Stomach (tissue), 4 donors: ENCODE measurements at regions not wholly inside any gene's neighbourhood (a gene's known extent, or its start where the extent isn't known, plus 50 kb on each side); places are given as distances from the start of the nearest gene placed in this dataset.

Experiments
- EP300 ChIP-seq: sonication (generic); formaldehyde crosslinking; IDR thresholded peaks from one replicate; pipeline ENCODE4 v1.6.1; 2017; ENCODE audit warnings: antibody characterized with exemption
- POLR2A ChIP-seq, 4 donors: fragments of 450-650 bp; IDR thresholded peaks; one replicate each; pipeline ENCODE4 v1.6.1; 2016; ENCODE audit warnings: antibody characterized with exemption in 4 of 4, control low read depth in 2 of 4, mild to moderate bottlenecking in 1 of 4, moderate library complexity in 1 of 4
- POLR2AphosphoS5 ChIP-seq, 3 donors: sonication (generic); formaldehyde crosslinking; IDR thresholded peaks; one replicate each; pipeline ENCODE4 v1.6.1; 2016; ENCODE audit warnings: antibody characterized with exemption in 3 of 3
- TF ChIP-seq, protein P1 (sequence below), 7 experiments: fragments of 450-650 bp in 4 of 7; fragments of 200-600 bp in 3 of 7; sonication (generic) in 3 of 7; IDR thresholded peaks; one replicate each; pipeline ENCODE4 v1.5.1; 2016 to 2019; ENCODE audit warnings: antibody characterized with exemption in 7 of 7, control low read depth in 2 of 7, mild to moderate bottlenecking in 1 of 7

- TF ChIP-seq, protein P1, sequence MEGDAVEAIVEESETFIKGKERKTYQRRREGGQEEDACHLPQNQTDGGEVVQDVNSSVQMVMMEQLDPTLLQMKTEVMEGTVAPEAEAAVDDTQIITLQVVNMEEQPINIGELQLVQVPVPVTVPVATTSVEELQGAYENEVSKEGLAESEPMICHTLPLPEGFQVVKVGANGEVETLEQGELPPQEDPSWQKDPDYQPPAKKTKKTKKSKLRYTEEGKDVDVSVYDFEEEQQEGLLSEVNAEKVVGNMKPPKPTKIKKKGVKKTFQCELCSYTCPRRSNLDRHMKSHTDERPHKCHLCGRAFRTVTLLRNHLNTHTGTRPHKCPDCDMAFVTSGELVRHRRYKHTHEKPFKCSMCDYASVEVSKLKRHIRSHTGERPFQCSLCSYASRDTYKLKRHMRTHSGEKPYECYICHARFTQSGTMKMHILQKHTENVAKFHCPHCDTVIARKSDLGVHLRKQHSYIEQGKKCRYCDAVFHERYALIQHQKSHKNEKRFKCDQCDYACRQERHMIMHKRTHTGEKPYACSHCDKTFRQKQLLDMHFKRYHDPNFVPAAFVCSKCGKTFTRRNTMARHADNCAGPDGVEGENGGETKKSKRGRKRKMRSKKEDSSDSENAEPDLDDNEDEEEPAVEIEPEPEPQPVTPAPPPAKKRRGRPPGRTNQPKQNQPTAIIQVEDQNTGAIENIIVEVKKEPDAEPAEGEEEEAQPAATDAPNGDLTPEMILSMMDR (IDR thresholded peaks at IDR 0.05), result no peak
- TF ChIP-seq EP300 (no peak), POLR2A (IDR thresholded peaks at IDR 0.05) (no peak), POLR2AphosphoS5 (IDR thresholded peaks at IDR 0.05) (no peak)
These were observed 173.6 kb downstream of the NUFIP1 start for GRCh38 chr13:44815623-44816022.
